Right atrium auricular region (tissue), 2 donors: ENCODE measurements at regions not wholly inside any gene's neighbourhood (a gene's known extent, or its start where the extent isn't known, plus 50 kb on each side); places are given as distances from the start of the nearest gene placed in this dataset.

Source experiments
- DNase-seq: peaks from one replicate; pipeline ENCODE4 v3.0.0-alpha.2; 2019; ENCODE audit warnings: low spot score
- H3K27ac ChIP-seq, 2 donors: fragments of 200-600 bp; sonication (generic); 1 replicate in 1 of 2; 2 replicates in 1 of 2; pipeline ENCODE4 v1.5.1; 2016 to 2019
- H3K27me3 ChIP-seq, 2 donors: fragments of 200-600 bp; sonication (generic); one replicate each; pipeline versions ENCODE4 v1.5.1 to v1.6.0; 2017 to 2019
- H3K36me3 ChIP-seq: fragments of 200-600 bp; sonication (generic); one replicate; pipeline ENCODE4 v1.5.1; 2016
- H3K4me1 ChIP-seq, 2 donors: fragments of 200-600 bp; sonication (generic); one replicate each; pipeline versions ENCODE4 v1.5.1 to v1.6.0; 2017 to 2019
- H3K4me3 ChIP-seq, 2 donors: fragments of 200-600 bp; sonication (generic); 1 replicate in 1 of 2; 2 replicates in 1 of 2; pipeline ENCODE4 v1.5.1; 2017 to 2019; ENCODE audit warnings: mild to moderate bottlenecking in 1 of 2, moderate library complexity in 1 of 2
- H3K9me3 ChIP-seq, 2 donors: fragments of 200-600 bp; sonication (generic); one replicate each; pipeline ENCODE4 v1.5.1; 2019
- CTCF ChIP-seq, 2 donors: fragments of 200-600 bp; sonication (generic); IDR thresholded peaks; one replicate each; pipeline ENCODE4 v1.5.1; 2019; ENCODE audit warnings: antibody characterized with exemption in 2 of 2

- no peaks in the 10 kb centered on the region for H3K36me3 ChIP-seq
Observed at GRCh38 chr3:170703121-170703588, 117.3 kb upstream of the SLC7A14 start.

GRCh38 chr3:170701696-170702678 is 116.1 kb upstream of the SLC7A14 start:
- H3K36me3 ChIP-seq, result no peaks in the 10 kb centered on the region
- no peaks in the 10 kb centered on the region for H3K9me3 ChIP-seq
- H3K4me1 ChIP-seq, result peaks cover 0 to 11% of the 10 kb centered on the region in 2 donors
- H3K27me3 ChIP-seq, result no peaks in the 10 kb centered on the region
- H3K4me3 ChIP-seq, result no peak overlapping the region
- TF ChIP-seq CTCF (IDR thresholded peaks at IDR 0.05), result no peak
- no peak overlapping the region for H3K27ac ChIP-seq
- no peak for DNase-seq

More at GRCh38 chr3:170703121-170703588, 117.3 kb upstream of the SLC7A14 start:
- no peak for DNase-seq
- no peak overlapping the region for H3K27ac ChIP-seq
- H3K4me1 ChIP-seq, result peaks cover 0 to 6% of the 10 kb centered on the region in 2 donors
- H3K27me3 ChIP-seq, result no peaks in the 10 kb centered on the region
- H3K9me3 ChIP-seq, result no peaks in the 10 kb centered on the region
- TF ChIP-seq CTCF (IDR thresholded peaks at IDR 0.05), result no peak
- no peak overlapping the region for H3K4me3 ChIP-seq

GRCh38 chr3:170700054-170700404 is 114.2 kb upstream of the SLC7A14 start:
- no peak for DNase-seq
- Histone ChIP-seq H3K27ac (peak overlapping the region in 1 of 2 donors; percentile 25), H3K36me3 (no peaks in the 10 kb centered on the region), H3K4me3 (no peak overlapping the region), H3K9me3 (no peaks in the 10 kb centered on the region), H3K4me1 (peaks cover 0 to 11% of the 10 kb centered on the region in 2 donors), H3K27me3 (no peaks in the 10 kb centered on the region)
- TF ChIP-seq CTCF (IDR thresholded peaks at IDR 0.05), result no peak

GRCh38 chr3:170699158-170700053 is 113.5 kb upstream of the SLC7A14 start:
- peak overlapping the region; percentile 25 to 61 for H3K27ac ChIP-seq
- DNase-seq, result peak; percentile 60
- no peak for TF ChIP-seq CTCF (IDR thresholded peaks at IDR 0.05)
- no peak overlapping the region for H3K4me3 ChIP-seq
- H3K4me1 ChIP-seq, result peaks cover 0 to 11% of the 10 kb centered on the region in 2 donors
- no peaks in the 10 kb centered on the region for H3K27me3 ChIP-seq
- H3K36me3 ChIP-seq, result no peaks in the 10 kb centered on the region
- no peaks in the 10 kb centered on the region for H3K9me3 ChIP-seq

- Histone ChIP-seq H3K27me3 (no peaks in the 10 kb centered on the region), H3K4me3 (no peak overlapping the region), H3K4me1 (peaks cover 0 to 11% of the 10 kb centered on the region in 2 donors), H3K36me3 (no peaks in the 10 kb centered on the region), H3K9me3 (no peaks in the 10 kb centered on the region), H3K27ac (peak overlapping the region in 1 of 2 donors; percentile 61)
- TF ChIP-seq CTCF (IDR thresholded peaks at IDR 0.05), result no peak
- no peak for DNase-seq
Observed at GRCh38 chr3:170697908-170698307, 112.0 kb upstream of the SLC7A14 start.
